ENCODE measurements at regions not wholly inside any gene's neighbourhood (a gene's known extent, or its start where the extent isn't known, plus 50 kb on each side); places are given as distances from the start of the nearest gene placed in this dataset.

DNA sequence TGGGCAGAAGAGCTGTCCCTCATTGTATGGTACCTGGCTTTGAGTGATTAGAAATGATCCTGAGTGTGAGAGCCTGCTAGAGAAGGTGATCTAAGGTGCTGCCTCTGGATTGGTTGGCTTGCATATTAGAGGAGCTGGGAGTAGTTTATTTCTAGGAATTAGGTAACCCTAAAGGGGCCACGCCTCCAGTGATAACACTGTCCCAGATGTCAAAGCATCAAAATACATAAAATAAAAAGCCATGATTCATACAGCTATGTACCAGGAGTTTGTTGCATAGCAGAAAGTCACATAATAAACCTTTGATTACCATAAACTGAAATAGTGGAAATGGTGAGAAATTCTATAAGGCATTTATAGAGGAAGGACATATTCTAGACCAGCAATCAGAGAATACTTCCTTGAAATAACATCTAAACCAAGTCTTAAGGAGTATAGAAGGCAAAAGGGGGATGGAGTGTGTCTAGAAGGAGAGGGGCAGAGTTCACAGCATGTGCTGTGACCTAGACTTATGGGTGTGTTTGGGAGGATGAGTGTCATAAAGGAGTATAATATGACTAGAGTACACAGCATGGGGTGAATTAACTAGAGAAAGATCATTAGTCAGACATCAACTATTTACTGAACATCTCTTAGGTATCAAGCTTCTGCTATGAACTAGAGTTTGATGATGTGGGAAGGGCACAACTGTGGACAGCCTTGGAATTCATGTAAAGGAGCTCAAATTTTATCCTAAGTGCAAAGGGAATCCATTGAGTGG is 686.4 kb downstream of the GALC start:
- no peak for TF ChIP-seq POLR2A (IDR thresholded peaks at IDR 0.05)
- TF ChIP-seq, protein P1, sequence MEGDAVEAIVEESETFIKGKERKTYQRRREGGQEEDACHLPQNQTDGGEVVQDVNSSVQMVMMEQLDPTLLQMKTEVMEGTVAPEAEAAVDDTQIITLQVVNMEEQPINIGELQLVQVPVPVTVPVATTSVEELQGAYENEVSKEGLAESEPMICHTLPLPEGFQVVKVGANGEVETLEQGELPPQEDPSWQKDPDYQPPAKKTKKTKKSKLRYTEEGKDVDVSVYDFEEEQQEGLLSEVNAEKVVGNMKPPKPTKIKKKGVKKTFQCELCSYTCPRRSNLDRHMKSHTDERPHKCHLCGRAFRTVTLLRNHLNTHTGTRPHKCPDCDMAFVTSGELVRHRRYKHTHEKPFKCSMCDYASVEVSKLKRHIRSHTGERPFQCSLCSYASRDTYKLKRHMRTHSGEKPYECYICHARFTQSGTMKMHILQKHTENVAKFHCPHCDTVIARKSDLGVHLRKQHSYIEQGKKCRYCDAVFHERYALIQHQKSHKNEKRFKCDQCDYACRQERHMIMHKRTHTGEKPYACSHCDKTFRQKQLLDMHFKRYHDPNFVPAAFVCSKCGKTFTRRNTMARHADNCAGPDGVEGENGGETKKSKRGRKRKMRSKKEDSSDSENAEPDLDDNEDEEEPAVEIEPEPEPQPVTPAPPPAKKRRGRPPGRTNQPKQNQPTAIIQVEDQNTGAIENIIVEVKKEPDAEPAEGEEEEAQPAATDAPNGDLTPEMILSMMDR (IDR thresholded peaks at IDR 0.05): no peak

All from body of pancreas (tissue), 4 donors.